ENCODE measurements at regions not wholly inside any gene's neighbourhood (a gene's known extent, or its start where the extent isn't known, plus 50 kb on each side); places are given as distances from the start of the nearest gene placed in this dataset.
"Not testable (repeated sequence)": the region's sequence is repeated elsewhere in the genome, so short reads cannot be mapped to it uniquely, and the experiment has no call there.

- DNase-seq, result no peak
These were observed 94.9 kb downstream of the OAT start for GRCh38 chr10:124323806-124324205.

GRCh38 chr10:124323111-124323725 is 95.5 kb downstream of the OAT start:
- DNase-seq, result no peak

- DNase-seq, result no peak
These were observed 96.3 kb downstream of the OAT start for GRCh38 chr10:124322191-124322980.

GRCh38 chr10:124321433-124322089 is 97.2 kb downstream of the OAT start:
- no peak for DNase-seq

GRCh38 chr10:124320778-124321432 is 97.8 kb downstream of the OAT start:
- DNase-seq, result no peak

- no peak for DNase-seq
These were observed 98.8 kb downstream of the OAT start for GRCh38 chr10:124319926-124320391.

- DNase-seq, result not testable (repeated sequence)
These were observed 99.2 kb downstream of the OAT start for GRCh38 chr10:124319520-124319919.

GRCh38 chr10:124318811-124319210 is 99.9 kb downstream of the OAT start:
- no peak for DNase-seq

GRCh38 chr10:124318076-124318475 is 100.6 kb downstream of the OAT start:
- no peak for DNase-seq

GRCh38 chr10:124316326-124316725 is 102.4 kb downstream of the OAT start:
- DNase-seq, result no peak

- DNase-seq, result no peak
These were observed 103.0 kb downstream of the OAT start for GRCh38 chr10:124315591-124316270.

GRCh38 chr10:124313374-124313773 is 105.3 kb downstream of the OAT start:
- no peak for DNase-seq

- no peak for DNase-seq
These were observed 109.9 kb downstream of the OAT start for GRCh38 chr10:124308811-124309210.

- DNase-seq, result no peak
These were observed 110.6 kb downstream of the OAT start for GRCh38 chr10:124308056-124308645.

GRCh38 chr10:124307591-124307990 is 111.1 kb downstream of the OAT start:
- DNase-seq, result peak; percentile 17 to 65

- DNase-seq, result no peak
These were observed 111.8 kb downstream of the OAT start for GRCh38 chr10:124306922-124307371.

GRCh38 chr10:124306520-124306919 is 112.2 kb downstream of the OAT start:
- no peak for DNase-seq

- no peak for DNase-seq
These were observed 112.7 kb downstream of the OAT start for GRCh38 chr10:124305984-124306383.

GRCh38 chr10:124305131-124305530 is 113.6 kb downstream of the OAT start:
- DNase-seq, result no peak

GRCh38 chr10:124303662-124304418 is 114.9 kb downstream of the OAT start:
- no peak for DNase-seq

GRCh38 chr10:124302951-124303505 is 115.7 kb downstream of the OAT start:
- no peak for DNase-seq

All from NCI-H526 (cell line).